ENCODE measurements at regions not wholly inside any gene's neighbourhood (a gene's known extent, or its start where the extent isn't known, plus 50 kb on each side); places are given as distances from the start of the nearest gene placed in this dataset.

GRCh38 chr2:167491788-167492187, 603.5 kb downstream of the XIRP2 start:
- DNase-seq, result no peak

- no peak for DNase-seq
These were observed 602.2 kb downstream of the XIRP2 start for GRCh38 chr2:167490455-167490854.

GRCh38 chr2:167489325-167489724, 601.0 kb downstream of the XIRP2 start:
- DNase-seq, result no peak

GRCh38 chr2:167487728-167488127, 599.4 kb downstream of the XIRP2 start:
- no peak for DNase-seq

- DNase-seq, result no peak
These were observed 596.6 kb downstream of the XIRP2 start for GRCh38 chr2:167484875-167485274.

- DNase-seq, result no peak
These were observed 592.7 kb downstream of the XIRP2 start for GRCh38 chr2:167480986-167481309.

GRCh38 chr2:167480232-167480985, 592.1 kb downstream of the XIRP2 start:
- DNase-seq, result no peak

- no peak for DNase-seq
These were observed 589.9 kb downstream of the XIRP2 start for GRCh38 chr2:167478196-167478595.

GRCh38 chr2:167475791-167476190, 587.5 kb downstream of the XIRP2 start:
- DNase-seq, result no peak

GRCh38 chr2:167471734-167472133, 583.5 kb downstream of the XIRP2 start:
- DNase-seq, result peak; percentile 15

- no peak for DNase-seq
These were observed 583.1 kb downstream of the XIRP2 start for GRCh38 chr2:167471332-167471731.

GRCh38 chr2:167462379-167462778, 574.1 kb downstream of the XIRP2 start:
- no peak for DNase-seq

- DNase-seq, result no peak
These were observed 565.8 kb downstream of the XIRP2 start for GRCh38 chr2:167454036-167454435.

- no peak for DNase-seq
These were observed 563.4 kb downstream of the XIRP2 start for GRCh38 chr2:167451496-167452289.

- DNase-seq, result no peak
These were observed 562.1 kb downstream of the XIRP2 start for GRCh38 chr2:167450364-167450763.

GRCh38 chr2:167440382-167440781, 552.1 kb downstream of the XIRP2 start:
- DNase-seq, result no peak

- no peak for DNase-seq
These were observed 549.9 kb downstream of the XIRP2 start for GRCh38 chr2:167438206-167438605.

- DNase-seq, result no peak
These were observed 543.7 kb downstream of the XIRP2 start for GRCh38 chr2:167431949-167432348.

GRCh38 chr2:167430447-167430846, 542.2 kb downstream of the XIRP2 start:
- DNase-seq, result no peak

- no peak for DNase-seq
These were observed 536.8 kb downstream of the XIRP2 start for GRCh38 chr2:167424803-167425755.

GRCh38 chr2:167424221-167424620, 535.9 kb downstream of the XIRP2 start:
- no peak for DNase-seq

GRCh38 chr2:167423731-167424130, 535.5 kb downstream of the XIRP2 start:
- DNase-seq, result no peak

GRCh38 chr2:167420211-167420610, 531.9 kb downstream of the XIRP2 start:
- DNase-seq, result no peak

Data from hematopoietic multipotent progenitor cell treated with erythropoietin and hydrocortisone succinate and interleukin-3 and kit ligand, for 4 days (in vitro differentiated cells).